ENCODE measurements at regions not wholly inside any gene's neighbourhood (a gene's known extent, or its start where the extent isn't known, plus 50 kb on each side); places are given as distances from the start of the nearest gene placed in this dataset.

GRCh38 chr2:5751873-5752482, 59.8 kb downstream of the SOX11 start:
- no peaks in the 10 kb centered on the region for H3K36me3 ChIP-seq (ENCODE audit: insufficient read depth, low read depth, low read length)

GRCh38 chr2:5756272-5756671, 64.1 kb downstream of the SOX11 start:
- H3K9ac ChIP-seq (ENCODE audit: low read depth, low read length) = no peak overlapping the region
- H3K4me1 ChIP-seq (ENCODE audit: insufficient read depth, low read length) = no peaks in the 10 kb centered on the region
- H3K27me3 ChIP-seq (ENCODE audit: insufficient read depth, low read length) = no peaks in the 10 kb centered on the region
- no peaks in the 10 kb centered on the region for H3K9me3 ChIP-seq (ENCODE audit: insufficient read depth, low read depth, low read length)
- no peak overlapping the region for H3K27ac ChIP-seq (ENCODE audit: low read length)
- H3K36me3 ChIP-seq (ENCODE audit: insufficient read depth, low read depth, low read length) = no peaks in the 10 kb centered on the region
- no peak overlapping the region for H3K4me3 ChIP-seq (ENCODE audit: low read length)

More at GRCh38 chr2:5751873-5752482, 59.8 kb downstream of the SOX11 start:
- Histone ChIP-seq H3K27me3 (ENCODE audit: insufficient read depth, low read length) (no peaks in the 10 kb centered on the region; the same call in 1 of the 2 replicates), H3K9me3 (ENCODE audit: insufficient read depth, low read depth, low read length) (no peaks in the 10 kb centered on the region), H3K9ac (ENCODE audit: low read depth, low read length) (no peak overlapping the region), H3K4me3 (ENCODE audit: low read length) (no peak overlapping the region), H3K4me1 (ENCODE audit: insufficient read depth, low read length) (no peaks in the 10 kb centered on the region), H3K27ac (ENCODE audit: low read length) (no peak overlapping the region)

- H3K4me1 ChIP-seq (ENCODE audit: insufficient read depth, low read length) = no peaks in the 10 kb centered on the region
- no peak overlapping the region for H3K27ac ChIP-seq (ENCODE audit: low read length)
- H3K9ac ChIP-seq (ENCODE audit: low read depth, low read length) = no peak overlapping the region
- no peak overlapping the region for H3K4me3 ChIP-seq (ENCODE audit: low read length)
- no peaks in the 10 kb centered on the region for H3K27me3 ChIP-seq (ENCODE audit: insufficient read depth, low read length)
- no peaks in the 10 kb centered on the region for H3K9me3 ChIP-seq (ENCODE audit: insufficient read depth, low read depth, low read length)
- H3K36me3 ChIP-seq (ENCODE audit: insufficient read depth, low read depth, low read length) = no peaks in the 10 kb centered on the region
Measured at GRCh38 chr2:5758346-5758745, 66.2 kb downstream of the SOX11 start.

- no peaks in the 10 kb centered on the region for H3K36me3 ChIP-seq (ENCODE audit: insufficient read depth, low read depth, low read length)
- H3K4me1 ChIP-seq (ENCODE audit: insufficient read depth, low read length) = no peaks in the 10 kb centered on the region
- no peak overlapping the region for H3K9ac ChIP-seq (ENCODE audit: low read depth, low read length)
- H3K27me3 ChIP-seq (ENCODE audit: insufficient read depth, low read length) = no peaks in the 10 kb centered on the region
- no peak overlapping the region for H3K4me3 ChIP-seq (ENCODE audit: low read length)
- H3K27ac ChIP-seq (ENCODE audit: low read length) = no peak overlapping the region
- no peaks in the 10 kb centered on the region for H3K9me3 ChIP-seq (ENCODE audit: insufficient read depth, low read depth, low read length)
Measured at GRCh38 chr2:5759949-5760348, 67.8 kb downstream of the SOX11 start.

GRCh38 chr2:5763531-5763930, 71.3 kb downstream of the SOX11 start:
- Histone ChIP-seq H3K9me3 (ENCODE audit: insufficient read depth, low read depth, low read length) (no peaks in the 10 kb centered on the region), H3K27me3 (ENCODE audit: insufficient read depth, low read length) (no peaks in the 10 kb centered on the region), H3K4me1 (ENCODE audit: insufficient read depth, low read length) (no peaks in the 10 kb centered on the region), H3K9ac (ENCODE audit: low read depth, low read length) (no peak overlapping the region), H3K4me3 (ENCODE audit: low read length) (no peak overlapping the region), H3K36me3 (ENCODE audit: insufficient read depth, low read depth, low read length) (no peaks in the 10 kb centered on the region), H3K27ac (ENCODE audit: low read length) (no peak overlapping the region)

- H3K27me3 ChIP-seq (ENCODE audit: insufficient read depth, low read length) = no peaks in the 10 kb centered on the region
- H3K27ac ChIP-seq (ENCODE audit: low read length) = no peak overlapping the region
- no peaks in the 10 kb centered on the region for H3K4me1 ChIP-seq (ENCODE audit: insufficient read depth, low read length)
- no peak overlapping the region for H3K9ac ChIP-seq (ENCODE audit: low read depth, low read length)
- H3K9me3 ChIP-seq (ENCODE audit: insufficient read depth, low read depth, low read length) = no peaks in the 10 kb centered on the region
- H3K36me3 ChIP-seq (ENCODE audit: insufficient read depth, low read depth, low read length) = no peaks in the 10 kb centered on the region
- no peak overlapping the region for H3K4me3 ChIP-seq (ENCODE audit: low read length)
Measured at GRCh38 chr2:5764041-5764440, 71.9 kb downstream of the SOX11 start.

- no peaks in the 10 kb centered on the region for H3K4me1 ChIP-seq (ENCODE audit: insufficient read depth, low read length)
Measured at GRCh38 chr2:5766056-5766455, 73.9 kb downstream of the SOX11 start.

GRCh38 chr2:5766561-5766960, 74.4 kb downstream of the SOX11 start:
- H3K36me3 ChIP-seq (ENCODE audit: insufficient read depth, low read depth, low read length) = no peaks in the 10 kb centered on the region
- H3K9ac ChIP-seq (ENCODE audit: low read depth, low read length) = no peak overlapping the region
- no peaks in the 10 kb centered on the region for H3K9me3 ChIP-seq (ENCODE audit: insufficient read depth, low read depth, low read length)
- no peaks in the 10 kb centered on the region for H3K4me1 ChIP-seq (ENCODE audit: insufficient read depth, low read length)
- no peak overlapping the region for H3K4me3 ChIP-seq (ENCODE audit: low read length)
- H3K27ac ChIP-seq (ENCODE audit: low read length) = no peak overlapping the region
- H3K27me3 ChIP-seq (ENCODE audit: insufficient read depth, low read length) = no peaks in the 10 kb centered on the region

More at GRCh38 chr2:5766056-5766455, 73.9 kb downstream of the SOX11 start:
- Histone ChIP-seq H3K9ac (ENCODE audit: low read depth, low read length) (no peak overlapping the region), H3K27ac (ENCODE audit: low read length) (no peak overlapping the region), H3K9me3 (ENCODE audit: insufficient read depth, low read depth, low read length) (no peaks in the 10 kb centered on the region), H3K27me3 (ENCODE audit: insufficient read depth, low read length) (no peaks in the 10 kb centered on the region), H3K36me3 (ENCODE audit: insufficient read depth, low read depth, low read length) (no peaks in the 10 kb centered on the region), H3K4me3 (ENCODE audit: low read length) (no peak overlapping the region)

GRCh38 chr2:5777131-5777535, 84.9 kb downstream of the SOX11 start:
- no peak overlapping the region for H3K4me3 ChIP-seq (ENCODE audit: low read length)
- H3K36me3 ChIP-seq (ENCODE audit: insufficient read depth, low read depth, low read length) = no peaks in the 10 kb centered on the region
- H3K4me1 ChIP-seq (ENCODE audit: insufficient read depth, low read length) = no peaks in the 10 kb centered on the region
- no peak overlapping the region for H3K27ac ChIP-seq (ENCODE audit: low read length)
- no peaks in the 10 kb centered on the region for H3K27me3 ChIP-seq (ENCODE audit: insufficient read depth, low read length)
- H3K9ac ChIP-seq (ENCODE audit: low read depth, low read length) = no peak overlapping the region
- no peaks in the 10 kb centered on the region for H3K9me3 ChIP-seq (ENCODE audit: insufficient read depth, low read depth, low read length)

- H3K4me3 ChIP-seq (ENCODE audit: low read length) = no peak overlapping the region
- no peaks in the 10 kb centered on the region for H3K36me3 ChIP-seq (ENCODE audit: insufficient read depth, low read depth, low read length)
- H3K27me3 ChIP-seq (ENCODE audit: insufficient read depth, low read length) = no peaks in the 10 kb centered on the region
- no peak overlapping the region for H3K27ac ChIP-seq (ENCODE audit: low read length)
- no peaks in the 10 kb centered on the region for H3K9me3 ChIP-seq (ENCODE audit: insufficient read depth, low read depth, low read length)
- no peak overlapping the region for H3K9ac ChIP-seq (ENCODE audit: low read depth, low read length)
- no peaks in the 10 kb centered on the region for H3K4me1 ChIP-seq (ENCODE audit: insufficient read depth, low read length)
Measured at GRCh38 chr2:5781679-5782078, 89.5 kb downstream of the SOX11 start.

- Histone ChIP-seq H3K27ac (ENCODE audit: low read length) (no peak overlapping the region), H3K27me3 (ENCODE audit: insufficient read depth, low read length) (no peaks in the 10 kb centered on the region), H3K4me3 (ENCODE audit: low read length) (no peak overlapping the region), H3K4me1 (ENCODE audit: insufficient read depth, low read length) (no peaks in the 10 kb centered on the region), H3K36me3 (ENCODE audit: insufficient read depth, low read depth, low read length) (no peaks in the 10 kb centered on the region), H3K9ac (ENCODE audit: low read depth, low read length) (no peak overlapping the region), H3K9me3 (ENCODE audit: insufficient read depth, low read depth, low read length) (no peaks in the 10 kb centered on the region)
Measured at GRCh38 chr2:5782103-5782502, 89.9 kb downstream of the SOX11 start.

GRCh38 chr2:5788447-5788846, 96.3 kb downstream of the SOX11 start:
- H3K27me3 ChIP-seq (ENCODE audit: insufficient read depth, low read length) = no peaks in the 10 kb centered on the region
- H3K4me3 ChIP-seq (ENCODE audit: low read length) = no peak overlapping the region
- H3K27ac ChIP-seq (ENCODE audit: low read length) = no peak overlapping the region
- H3K36me3 ChIP-seq (ENCODE audit: insufficient read depth, low read depth, low read length) = no peaks in the 10 kb centered on the region
- peaks cover 17% of the 10 kb centered on the region for H3K9me3 ChIP-seq (ENCODE audit: insufficient read depth, low read depth, low read length)
- no peak overlapping the region for H3K9ac ChIP-seq (ENCODE audit: low read depth, low read length)
- H3K4me1 ChIP-seq (ENCODE audit: insufficient read depth, low read length) = no peaks in the 10 kb centered on the region
